ENCODE measurements at regions not wholly inside any gene's neighbourhood (a gene's known extent, or its start where the extent isn't known, plus 50 kb on each side); places are given as distances from the start of the nearest gene placed in this dataset.

DNA sequence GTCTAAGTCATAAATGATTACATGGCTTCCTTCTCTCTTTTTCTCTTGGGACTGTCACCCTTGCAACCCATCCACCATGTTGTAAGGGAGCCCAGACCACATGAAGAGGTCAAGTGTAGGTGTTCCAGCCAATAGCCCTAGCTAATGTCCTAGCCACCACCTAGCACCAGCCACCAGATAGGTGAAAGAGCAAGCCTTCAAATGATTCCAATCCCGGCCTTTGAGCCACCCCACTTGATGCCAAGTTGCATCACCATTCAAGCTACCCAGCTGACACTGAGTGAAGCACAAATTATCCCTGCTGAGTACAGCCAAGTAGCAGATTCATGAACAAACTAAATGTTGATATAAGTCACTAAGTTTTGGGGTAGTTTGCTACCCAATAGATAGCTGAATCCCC is 274.3 kb downstream of the BCOR start:
- Histone ChIP-seq H3K27ac (ENCODE audit: low read depth in 2 of 2, low read length in 1 of 2) (no peak overlapping the region), H4K20me1 (ENCODE audit: insufficient read depth) (no peaks in the 10 kb centered on the region), H3K27me3 (ENCODE audit: insufficient read depth) (no peaks in the 10 kb centered on the region; the same call in 1 of the 2 replicates), H3F3A (replicated peaks; ENCODE audit: insufficient read depth) (no peaks in the 10 kb centered on the region), H3K9me3 (no peaks in the 10 kb centered on the region), H3K9ac (no peak overlapping the region), H2AFZ (ENCODE audit: low read depth) (no peak overlapping the region), H3K4me2 (no peak overlapping the region), H3K9me2 (no peaks in the 10 kb centered on the region), H3K36me3 (replicated peaks in 1 of 2; ENCODE audit: control insufficient read depth in 1 of 2, insufficient read depth in 2 of 2, low read length in 1 of 2) (no peaks in the 10 kb centered on the region), H3K79me2 (ENCODE audit: insufficient read depth) (no peaks in the 10 kb centered on the region), H3K4me3 (ENCODE audit: low read depth in 2 of 2, low read length in 1 of 2) (no peak overlapping the region), H3K4me1 (ENCODE audit: control insufficient read depth in 1 of 2, insufficient read depth in 2 of 2, low read depth in 1 of 2, low read length in 1 of 2) (peaks cover 0 to 17% of the 10 kb centered on the region in 2 experiments; a peak in 1 of 4 replicates)
- 13% methylated on average over 1 of the region's 1 CpG for WGBS (ENCODE audit: low lambda C conversion rate)
- POLR2A ChIA-PET = interaction anchor here (1.0 kb wide), 1 partner anchor 93 kb away, joined by 4 read pairs; no protein-coding TSS in a partner anchor
- no peak for DNase-seq
- CTCF ChIA-PET = interaction anchor here (0.7 kb wide), 1 partner anchor 12 kb away, joined by 3 read pairs; no protein-coding TSS in a partner anchor
- TF ChIP-seq, protein P1, sequence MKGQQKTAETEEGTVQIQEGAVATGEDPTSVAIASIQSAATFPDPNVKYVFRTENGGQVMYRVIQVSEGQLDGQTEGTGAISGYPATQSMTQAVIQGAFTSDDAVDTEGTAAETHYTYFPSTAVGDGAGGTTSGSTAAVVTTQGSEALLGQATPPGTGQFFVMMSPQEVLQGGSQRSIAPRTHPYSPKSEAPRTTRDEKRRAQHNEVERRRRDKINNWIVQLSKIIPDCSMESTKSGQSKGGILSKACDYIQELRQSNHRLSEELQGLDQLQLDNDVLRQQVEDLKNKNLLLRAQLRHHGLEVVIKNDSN (IDR thresholded peaks at IDR 0.05; ENCODE audit: borderline replicate concordance, low read depth) = no peak
- TF ChIP-seq, protein P2, sequence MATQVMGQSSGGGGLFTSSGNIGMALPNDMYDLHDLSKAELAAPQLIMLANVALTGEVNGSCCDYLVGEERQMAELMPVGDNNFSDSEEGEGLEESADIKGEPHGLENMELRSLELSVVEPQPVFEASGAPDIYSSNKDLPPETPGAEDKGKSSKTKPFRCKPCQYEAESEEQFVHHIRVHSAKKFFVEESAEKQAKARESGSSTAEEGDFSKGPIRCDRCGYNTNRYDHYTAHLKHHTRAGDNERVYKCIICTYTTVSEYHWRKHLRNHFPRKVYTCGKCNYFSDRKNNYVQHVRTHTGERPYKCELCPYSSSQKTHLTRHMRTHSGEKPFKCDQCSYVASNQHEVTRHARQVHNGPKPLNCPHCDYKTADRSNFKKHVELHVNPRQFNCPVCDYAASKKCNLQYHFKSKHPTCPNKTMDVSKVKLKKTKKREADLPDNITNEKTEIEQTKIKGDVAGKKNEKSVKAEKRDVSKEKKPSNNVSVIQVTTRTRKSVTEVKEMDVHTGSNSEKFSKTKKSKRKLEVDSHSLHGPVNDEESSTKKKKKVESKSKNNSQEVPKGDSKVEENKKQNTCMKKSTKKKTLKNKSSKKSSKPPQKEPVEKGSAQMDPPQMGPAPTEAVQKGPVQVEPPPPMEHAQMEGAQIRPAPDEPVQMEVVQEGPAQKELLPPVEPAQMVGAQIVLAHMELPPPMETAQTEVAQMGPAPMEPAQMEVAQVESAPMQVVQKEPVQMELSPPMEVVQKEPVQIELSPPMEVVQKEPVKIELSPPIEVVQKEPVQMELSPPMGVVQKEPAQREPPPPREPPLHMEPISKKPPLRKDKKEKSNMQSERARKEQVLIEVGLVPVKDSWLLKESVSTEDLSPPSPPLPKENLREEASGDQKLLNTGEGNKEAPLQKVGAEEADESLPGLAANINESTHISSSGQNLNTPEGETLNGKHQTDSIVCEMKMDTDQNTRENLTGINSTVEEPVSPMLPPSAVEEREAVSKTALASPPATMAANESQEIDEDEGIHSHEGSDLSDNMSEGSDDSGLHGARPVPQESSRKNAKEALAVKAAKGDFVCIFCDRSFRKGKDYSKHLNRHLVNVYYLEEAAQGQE (IDR thresholded peaks at IDR 0.05; ENCODE audit: low read depth, low read length) = no peak
- TF ChIP-seq FOXJ3 (CRISPR knock-in tag; IDR thresholded peaks at IDR 0.05) (no peak), ELF1 (IDR thresholded peaks at IDR 0.05) (no peak), TCF12 (IDR thresholded peaks at IDR 0.05) (no peak), MEF2A (IDR thresholded peaks at IDR 0.05; ENCODE audit: borderline replicate concordance, low read depth) (no peak), EZH2phosphoT487 (IDR thresholded peaks at IDR 0.05; ENCODE audit: borderline replicate concordance, low read depth) (no peak), GATA2 (CRISPR knock-in tag; IDR thresholded peaks at IDR 0.05) (no peak), GABPA (IDR thresholded peaks at IDR 0.05; ENCODE audit: low read depth) (no peak), RAD21 (IDR thresholded peaks at IDR 0.05; ENCODE audit: low read length) (no peak), NFIC (IDR thresholded peaks at IDR 0.05; ENCODE audit: borderline replicate concordance) (no peak), TAF1 (IDR thresholded peaks at IDR 0.05; ENCODE audit: borderline replicate concordance, low read depth, low read length) (no peak), RFX5 (IDR thresholded peaks at IDR 0.05; ENCODE audit: low read length) (no peak), YY1 (IDR thresholded peaks at IDR 0.05; ENCODE audit: low read depth) (no peak)
- TF ChIP-seq, protein P3, sequence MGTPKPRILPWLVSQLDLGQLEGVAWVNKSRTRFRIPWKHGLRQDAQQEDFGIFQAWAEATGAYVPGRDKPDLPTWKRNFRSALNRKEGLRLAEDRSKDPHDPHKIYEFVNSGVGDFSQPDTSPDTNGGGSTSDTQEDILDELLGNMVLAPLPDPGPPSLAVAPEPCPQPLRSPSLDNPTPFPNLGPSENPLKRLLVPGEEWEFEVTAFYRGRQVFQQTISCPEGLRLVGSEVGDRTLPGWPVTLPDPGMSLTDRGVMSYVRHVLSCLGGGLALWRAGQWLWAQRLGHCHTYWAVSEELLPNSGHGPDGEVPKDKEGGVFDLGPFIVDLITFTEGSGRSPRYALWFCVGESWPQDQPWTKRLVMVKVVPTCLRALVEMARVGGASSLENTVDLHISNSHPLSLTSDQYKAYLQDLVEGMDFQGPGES (IDR thresholded peaks at IDR 0.05; ENCODE audit: low read depth, low read length) = no peak
